ENCODE measurements at regions not wholly inside any gene's neighbourhood (a gene's known extent, or its start where the extent isn't known, plus 50 kb on each side); places are given as distances from the start of the nearest gene placed in this dataset.

DNA sequence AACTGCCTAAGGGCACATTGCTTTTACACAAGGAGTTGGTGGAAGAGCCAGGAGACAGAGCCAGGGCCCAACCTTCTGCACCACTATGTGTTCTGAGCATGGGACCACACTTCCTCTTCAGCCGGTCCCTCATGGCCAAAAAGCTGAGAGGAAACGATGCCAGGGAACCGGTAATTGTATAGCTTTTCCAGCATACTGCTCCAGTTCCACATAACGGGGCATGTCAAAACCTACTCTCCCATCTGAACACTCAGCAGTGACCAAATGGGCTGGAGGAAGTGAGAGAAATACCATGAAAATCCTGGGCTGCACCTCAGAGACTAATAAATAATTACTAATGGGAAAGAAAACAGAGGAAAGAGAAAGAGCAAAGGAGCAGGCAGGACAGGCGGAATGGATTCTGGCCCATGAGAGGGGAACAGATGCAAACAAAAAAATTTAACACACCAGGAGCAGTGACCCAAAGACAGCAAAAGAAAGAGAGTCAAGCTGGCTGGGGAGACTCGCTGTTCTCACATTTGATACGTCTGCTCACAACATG, 52.0 kb upstream of the BMP2 start:
- Mint-ChIP-seq H3K4me3 (no peak overlapping the region), H3K27me3 (peaks cover 1% of the 10 kb centered on the region), H3K9me3 (peaks cover 9% of the 10 kb centered on the region), H3K4me1 (no peaks in the 10 kb centered on the region), H3K36me3 (no peaks in the 10 kb centered on the region), H3K27ac (no peak overlapping the region)

DNA sequence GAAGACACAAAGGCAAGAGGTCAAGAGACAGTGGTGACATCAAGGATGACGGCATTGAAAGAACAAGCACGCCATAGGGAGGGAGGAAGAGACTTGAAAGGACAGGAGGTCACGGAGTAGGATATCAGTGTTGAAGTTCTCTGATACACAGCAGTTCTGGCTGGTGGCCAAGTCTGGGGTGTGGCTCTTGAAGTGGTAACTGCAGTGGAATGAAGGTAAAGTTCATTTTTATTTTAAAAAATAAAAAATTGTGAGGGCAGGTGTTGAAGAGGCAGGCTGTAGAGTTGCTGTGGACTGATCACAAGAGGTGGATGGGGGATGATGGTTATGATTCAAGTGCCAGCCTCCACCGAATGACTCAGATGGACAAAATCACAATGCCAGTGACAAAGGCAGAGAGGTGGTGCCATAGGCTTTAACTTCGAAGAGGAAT, 53.2 kb upstream of the BMP2 start:
- H3K36me3 Mint-ChIP-seq: no peaks in the 10 kb centered on the region
- peaks cover 5% of the 10 kb centered on the region for H3K9me3 Mint-ChIP-seq
- no peak overlapping the region for H3K4me3 Mint-ChIP-seq
- no peaks in the 10 kb centered on the region for H3K4me1 Mint-ChIP-seq
- H3K27ac Mint-ChIP-seq: no peak overlapping the region
- peaks cover 1% of the 10 kb centered on the region for H3K27me3 Mint-ChIP-seq

- H3K4me1 Mint-ChIP-seq: no peaks in the 10 kb centered on the region
- no peak overlapping the region for H3K27ac Mint-ChIP-seq
- H3K9me3 Mint-ChIP-seq: no peaks in the 10 kb centered on the region
- H3K27me3 Mint-ChIP-seq: peaks cover 1% of the 10 kb centered on the region
- H3K36me3 Mint-ChIP-seq: no peaks in the 10 kb centered on the region
- H3K4me3 Mint-ChIP-seq: no peak overlapping the region
These were observed 55.4 kb upstream of the BMP2 start for GRCh38 chr20:6711951-6712649.

DNA sequence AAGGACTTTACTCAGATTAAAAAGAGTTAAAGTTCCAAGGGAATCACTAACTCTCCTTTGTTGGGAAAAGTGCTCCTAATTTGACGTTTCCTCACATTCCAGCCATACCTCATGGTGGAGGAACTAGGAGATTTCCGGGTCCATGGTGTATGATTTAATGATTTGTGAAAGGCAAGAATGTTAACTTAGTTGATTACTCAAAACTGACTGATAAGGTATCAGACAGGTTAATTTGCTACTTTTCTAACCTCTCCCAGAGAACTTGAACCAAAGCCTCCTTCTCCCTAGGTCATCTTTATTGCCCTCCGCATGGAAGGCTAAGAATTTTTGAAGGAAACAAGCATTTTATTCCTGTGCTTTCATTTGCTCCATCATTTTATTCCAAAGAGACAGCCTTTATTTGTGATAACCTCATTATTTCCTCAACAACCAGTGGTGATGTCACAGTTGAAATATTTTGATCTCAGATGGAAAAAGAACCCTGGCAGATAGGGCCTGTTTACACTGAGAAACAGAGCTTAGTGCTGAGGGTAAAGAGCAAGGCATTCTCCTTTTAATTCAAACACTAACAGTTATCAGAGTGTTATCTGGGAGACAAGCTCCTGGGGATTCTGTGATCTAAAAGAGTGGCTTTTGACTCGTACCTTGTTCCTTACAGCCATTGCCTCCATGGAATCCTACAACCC, 57.4 kb upstream of the BMP2 start:
- Mint-ChIP-seq H3K27me3 (peaks cover 1% of the 10 kb centered on the region), H3K27ac (no peak overlapping the region), H3K9me3 (no peaks in the 10 kb centered on the region), H3K4me1 (no peaks in the 10 kb centered on the region), H3K4me3 (no peak overlapping the region), H3K36me3 (no peaks in the 10 kb centered on the region)

DNA sequence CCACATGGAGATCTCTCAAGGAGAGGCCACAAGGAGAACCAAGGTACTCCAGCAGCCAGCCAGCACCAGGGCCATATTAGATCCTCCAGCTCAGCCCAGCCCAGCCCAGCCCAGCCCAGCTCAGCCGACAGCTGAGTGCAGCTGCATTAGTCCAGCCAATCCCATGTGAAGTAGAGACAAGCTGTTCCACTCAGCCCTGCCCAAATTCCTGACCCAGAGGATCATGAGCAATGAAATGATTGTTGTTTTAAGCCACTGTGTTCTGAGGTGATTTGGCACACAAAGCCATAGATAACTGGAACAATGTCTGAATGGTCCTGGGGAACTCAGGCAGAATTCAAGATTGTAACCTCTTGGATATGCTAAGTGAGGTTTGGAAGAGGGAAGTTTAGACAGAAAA, 59.5 kb upstream of the BMP2 start:
- Mint-ChIP-seq H3K27me3 (peaks cover 1% of the 10 kb centered on the region), H3K4me1 (no peaks in the 10 kb centered on the region), H3K27ac (no peak overlapping the region), H3K4me3 (no peak overlapping the region), H3K36me3 (no peaks in the 10 kb centered on the region), H3K9me3 (no peaks in the 10 kb centered on the region)

- Mint-ChIP-seq H3K9me3 (no peaks in the 10 kb centered on the region), H3K27ac (no peak overlapping the region), H3K36me3 (no peaks in the 10 kb centered on the region), H3K4me3 (no peak overlapping the region), H3K27me3 (peaks cover 1% of the 10 kb centered on the region), H3K4me1 (no peaks in the 10 kb centered on the region)
These were observed 60.1 kb upstream of the BMP2 start for GRCh38 chr20:6707321-6707831.

DNA sequence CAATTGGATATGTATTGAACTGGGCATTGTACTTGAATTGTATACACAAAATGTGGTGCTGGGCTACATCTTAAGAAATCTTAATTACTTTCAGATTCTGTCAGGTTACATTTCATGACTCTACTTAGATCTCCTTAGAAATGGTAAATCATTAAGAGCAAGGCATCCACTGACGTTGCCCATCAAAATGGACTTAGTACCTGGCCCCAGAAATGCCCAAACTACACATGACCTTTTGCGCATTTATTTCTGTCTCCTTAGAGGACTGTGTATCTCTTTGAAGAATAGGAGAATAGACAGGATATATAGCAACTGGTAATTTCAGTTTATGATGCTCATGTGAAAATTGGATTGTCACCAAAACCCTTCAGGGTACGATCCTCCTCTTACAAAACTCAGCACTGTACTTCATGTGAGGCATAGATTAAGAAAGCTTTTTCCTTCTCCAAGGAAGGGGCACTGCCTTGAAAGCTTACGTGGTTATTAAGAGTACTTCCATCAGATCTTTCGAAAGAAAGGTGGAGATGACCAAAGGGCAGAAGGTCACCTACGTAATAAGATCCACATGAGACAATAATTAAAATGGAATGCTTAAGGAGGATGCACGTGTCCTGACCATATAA, 61.4 kb upstream of the BMP2 start:
- Mint-ChIP-seq H3K9me3 (no peaks in the 10 kb centered on the region), H3K27ac (no peak overlapping the region), H3K36me3 (no peaks in the 10 kb centered on the region), H3K27me3 (no peaks in the 10 kb centered on the region), H3K4me3 (no peak overlapping the region), H3K4me1 (no peaks in the 10 kb centered on the region)

GRCh38 chr20:6705106-6705766, 62.2 kb upstream of the BMP2 start:
- no peak overlapping the region for H3K4me3 Mint-ChIP-seq

GRCh38 chr20:6704132-6704861, 63.2 kb upstream of the BMP2 start:
- Mint-ChIP-seq H3K36me3 (no peaks in the 10 kb centered on the region), H3K9me3 (no peaks in the 10 kb centered on the region), H3K27me3 (peaks cover 1% of the 10 kb centered on the region), H3K4me3 (no peak overlapping the region), H3K4me1 (no peaks in the 10 kb centered on the region), H3K27ac (no peak overlapping the region)

More at GRCh38 chr20:6705106-6705766, 62.2 kb upstream of the BMP2 start:
- Mint-ChIP-seq H3K9me3 (no peaks in the 10 kb centered on the region), H3K27me3 (no peaks in the 10 kb centered on the region), H3K4me1 (no peaks in the 10 kb centered on the region), H3K36me3 (no peaks in the 10 kb centered on the region), H3K27ac (no peak overlapping the region)

GRCh38 chr20:6703656-6704055, 63.8 kb upstream of the BMP2 start:
- no peak overlapping the region for H3K27ac Mint-ChIP-seq
- peaks cover 1% of the 10 kb centered on the region for H3K27me3 Mint-ChIP-seq
- H3K4me3 Mint-ChIP-seq: no peak overlapping the region
- no peaks in the 10 kb centered on the region for H3K4me1 Mint-ChIP-seq
- no peaks in the 10 kb centered on the region for H3K9me3 Mint-ChIP-seq
- no peaks in the 10 kb centered on the region for H3K36me3 Mint-ChIP-seq

- peaks cover 1% of the 10 kb centered on the region for H3K27me3 Mint-ChIP-seq
- no peaks in the 10 kb centered on the region for H3K36me3 Mint-ChIP-seq
- H3K27ac Mint-ChIP-seq: no peak overlapping the region
- no peaks in the 10 kb centered on the region for H3K9me3 Mint-ChIP-seq
- H3K4me3 Mint-ChIP-seq: no peak overlapping the region
- H3K4me1 Mint-ChIP-seq: no peaks in the 10 kb centered on the region
These were observed 64.4 kb upstream of the BMP2 start for GRCh38 chr20:6703047-6703446.

DNA sequence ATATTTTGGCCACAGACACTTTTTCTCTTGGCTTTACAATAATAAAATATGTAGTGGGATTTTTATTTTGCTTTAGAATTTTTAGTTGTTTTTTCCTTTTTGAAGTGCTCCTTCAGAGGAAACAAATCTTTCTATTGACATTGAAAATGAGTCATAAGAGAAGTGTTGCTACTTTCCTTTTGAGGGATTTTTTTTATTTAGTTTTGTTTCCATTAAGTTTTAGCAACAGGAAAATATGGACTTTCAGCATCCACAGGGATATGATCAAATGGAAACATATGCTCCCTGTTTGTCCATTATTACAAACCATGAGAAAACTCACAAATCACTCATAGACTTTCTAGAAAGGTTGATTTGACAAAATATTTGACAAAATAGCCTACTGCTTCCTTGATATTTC, 65.3 kb upstream of the BMP2 start:
- H3K4me1 Mint-ChIP-seq: no peaks in the 10 kb centered on the region
- H3K9me3 Mint-ChIP-seq: no peaks in the 10 kb centered on the region
- no peak overlapping the region for H3K27ac Mint-ChIP-seq
- H3K4me3 Mint-ChIP-seq: no peak overlapping the region
- no peaks in the 10 kb centered on the region for H3K36me3 Mint-ChIP-seq
- H3K27me3 Mint-ChIP-seq: peaks cover 1% of the 10 kb centered on the region

DNA sequence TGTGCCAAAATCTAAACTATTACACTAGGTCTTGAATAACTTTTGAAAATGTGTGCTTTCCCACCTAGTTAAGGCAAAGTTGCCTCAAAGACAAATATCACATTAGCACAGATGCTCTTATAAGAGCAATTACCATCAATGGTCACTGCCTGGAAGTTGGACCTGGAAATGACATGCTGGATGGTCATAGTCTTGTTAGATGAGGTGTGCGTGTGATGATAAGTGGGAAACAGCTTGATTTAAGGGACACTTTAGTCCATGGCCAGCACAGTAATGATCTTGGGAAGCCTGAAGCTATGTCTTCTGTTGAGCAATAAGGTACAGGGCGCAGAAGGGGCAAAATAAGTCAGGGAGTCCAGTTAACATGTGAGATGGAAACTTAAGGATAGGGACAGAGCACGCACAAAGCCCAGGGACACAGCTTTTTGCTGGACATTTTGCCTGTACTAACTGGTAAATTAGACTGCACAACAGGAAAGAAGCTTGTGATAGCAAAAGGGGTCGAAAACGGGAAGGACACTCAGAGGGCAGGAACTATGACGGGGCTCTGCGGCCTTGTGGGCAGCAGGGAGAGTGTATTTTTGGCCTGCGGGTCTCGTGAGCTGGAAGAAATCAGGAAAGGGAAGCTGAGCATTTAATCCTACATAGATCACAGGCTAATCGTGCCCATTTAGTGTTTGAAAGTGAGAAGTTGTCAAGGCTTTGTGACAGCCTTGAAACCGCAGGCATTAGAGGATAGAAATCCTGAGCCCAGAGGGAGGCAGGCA, 66.7 kb upstream of the BMP2 start:
- peaks cover 1% of the 10 kb centered on the region for H3K27me3 Mint-ChIP-seq
- H3K4me3 Mint-ChIP-seq: no peak overlapping the region
- H3K4me1 Mint-ChIP-seq: no peaks in the 10 kb centered on the region
- H3K27ac Mint-ChIP-seq: no peak overlapping the region
- H3K36me3 Mint-ChIP-seq: no peaks in the 10 kb centered on the region
- no peaks in the 10 kb centered on the region for H3K9me3 Mint-ChIP-seq

- no peaks in the 10 kb centered on the region for H3K4me1 Mint-ChIP-seq
- H3K27me3 Mint-ChIP-seq: peaks cover 1% of the 10 kb centered on the region
- no peaks in the 10 kb centered on the region for H3K9me3 Mint-ChIP-seq
- H3K27ac Mint-ChIP-seq: no peak overlapping the region
- H3K4me3 Mint-ChIP-seq: no peak overlapping the region
- no peaks in the 10 kb centered on the region for H3K36me3 Mint-ChIP-seq
These were observed 67.4 kb upstream of the BMP2 start for GRCh38 chr20:6699921-6700562.

Data from activated naive CD4-positive, alpha-beta T cell treated with anti-CD3 and anti-CD28 coated beads, Interleukin-2, amount 50 U/mL, for 24 hours (primary cell).